Stimulated activated CD8-positive, alpha-beta memory T cell treated with anti-CD3 and anti-CD28 coated beads, Interleukin-4, amount 100 ng/mL, for 1 hour (primary cell): ENCODE measurements at regions not wholly inside any gene's neighbourhood (a gene's known extent, or its start where the extent isn't known, plus 50 kb on each side); places are given as distances from the start of the nearest gene placed in this dataset.

Experiments
- DNase-seq, 2 donors: peaks; one replicate each; pipeline ENCODE4 v3.0.0-alpha.2; 2020; ENCODE audit warnings: low read depth in 2 of 2, low spot score in 1 of 2

DNA sequence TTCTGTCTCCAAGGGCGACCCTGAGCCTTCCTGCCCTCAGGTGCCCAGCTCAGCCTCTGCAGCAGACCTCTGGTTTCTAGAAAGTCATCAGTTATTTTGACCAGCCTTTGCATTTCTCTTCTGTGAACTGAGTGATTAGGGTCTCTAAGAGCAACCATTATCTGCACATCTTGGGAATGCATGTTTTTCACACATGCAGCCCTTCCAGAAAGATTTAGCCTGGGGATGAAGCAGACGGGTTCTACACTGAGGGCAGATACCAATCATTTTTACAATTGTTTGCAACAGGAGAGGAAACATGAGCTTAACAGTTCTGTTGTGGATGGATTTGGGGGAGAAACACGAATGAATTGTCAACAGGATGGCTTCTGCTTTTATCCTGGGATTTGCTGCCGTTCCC lies 90.1 kb upstream of the PITX1 start:
- no peak for DNase-seq

- no peak for DNase-seq
Measured at GRCh38 chr5:135122797-135123196, 88.8 kb upstream of the PITX1 start.

DNA sequence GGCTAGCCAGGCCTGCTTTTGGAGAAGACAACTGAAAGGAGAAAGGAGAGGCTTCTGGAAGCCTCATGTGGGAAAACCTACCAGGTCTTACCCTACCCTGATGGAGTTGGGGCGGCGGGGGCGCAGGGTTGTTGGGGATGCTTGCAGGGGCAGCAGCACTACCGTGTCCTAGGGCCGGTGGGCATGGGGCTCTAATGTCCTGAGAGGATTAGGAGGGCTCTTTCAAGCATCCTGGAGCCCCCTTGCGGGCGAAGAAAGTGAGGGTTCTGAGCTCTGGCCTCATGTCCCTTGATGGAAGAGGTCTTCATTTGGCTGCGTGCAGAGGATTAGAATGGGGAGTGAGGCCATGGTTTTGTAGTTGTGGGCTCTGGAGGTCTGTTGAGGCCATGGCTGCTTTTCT lies 86.9 kb upstream of the PITX1 start:
- DNase-seq, result no peak

DNA sequence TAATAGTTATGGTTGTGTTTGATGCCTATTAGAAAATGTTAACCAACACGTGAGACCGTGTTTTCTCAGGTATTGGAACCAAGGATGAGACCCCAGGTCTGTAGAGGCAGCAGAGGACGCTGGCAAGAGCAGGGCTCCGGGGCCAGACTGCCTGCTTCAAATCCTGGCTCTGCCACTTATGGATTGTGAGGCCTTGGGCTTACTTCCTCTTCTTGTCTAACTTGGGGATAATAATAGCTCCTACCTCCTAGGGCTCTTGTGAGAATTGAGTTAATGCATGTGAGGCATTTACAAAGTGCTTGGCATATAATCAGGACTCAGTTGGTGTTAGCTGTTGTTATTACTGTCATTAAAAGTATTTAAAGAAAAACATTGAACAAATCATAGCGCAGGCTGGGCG lies 85.5 kb upstream of the PITX1 start:
- DNase-seq, result no peak

GRCh38 chr5:135117590-135117989 lies 83.6 kb upstream of the PITX1 start:
- no peak for DNase-seq

DNA sequence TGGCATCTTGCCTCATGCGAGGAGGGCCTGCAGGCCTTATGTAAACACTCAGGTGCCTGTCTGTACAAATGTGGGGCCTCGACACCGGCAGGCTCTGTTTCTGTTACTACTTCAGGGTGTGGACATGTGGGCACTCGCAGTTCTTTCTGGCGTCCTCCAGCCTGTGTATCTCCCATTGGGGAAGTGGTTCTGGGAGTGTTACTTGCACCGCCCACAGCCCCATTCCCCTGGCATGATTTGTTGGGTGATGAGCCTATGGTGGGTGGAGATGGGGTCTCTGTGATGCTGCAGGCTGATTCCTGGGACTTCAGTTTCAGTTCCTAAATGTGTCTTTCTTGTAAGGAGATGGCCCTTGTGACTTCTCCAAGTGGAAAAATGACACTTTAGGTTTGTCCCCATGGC lies 82.1 kb upstream of the PITX1 start:
- DNase-seq, result no peak

DNA sequence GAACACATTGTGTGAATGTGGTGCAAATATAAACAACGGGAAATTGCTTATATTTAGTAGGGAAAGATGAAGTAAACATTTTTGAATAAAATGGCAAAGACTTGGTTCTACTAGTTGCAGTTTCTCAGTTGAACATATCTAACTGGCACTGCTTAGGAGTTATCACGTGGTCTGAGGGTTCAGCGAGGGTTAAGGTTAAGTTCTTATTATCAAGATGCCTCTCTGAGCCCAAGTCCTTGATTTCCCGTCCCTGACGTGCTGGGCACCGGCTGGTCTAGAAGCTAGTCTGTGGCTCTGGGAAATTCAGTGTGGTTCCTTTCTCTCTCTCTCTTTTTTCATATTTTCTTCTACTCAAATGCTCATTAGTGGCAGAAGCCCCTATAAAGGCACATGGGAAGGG lies 81.6 kb upstream of the PITX1 start:
- DNase-seq, result no peak

- DNase-seq, result no peak
Measured at GRCh38 chr5:135114759-135115158, 80.7 kb upstream of the PITX1 start.

DNA sequence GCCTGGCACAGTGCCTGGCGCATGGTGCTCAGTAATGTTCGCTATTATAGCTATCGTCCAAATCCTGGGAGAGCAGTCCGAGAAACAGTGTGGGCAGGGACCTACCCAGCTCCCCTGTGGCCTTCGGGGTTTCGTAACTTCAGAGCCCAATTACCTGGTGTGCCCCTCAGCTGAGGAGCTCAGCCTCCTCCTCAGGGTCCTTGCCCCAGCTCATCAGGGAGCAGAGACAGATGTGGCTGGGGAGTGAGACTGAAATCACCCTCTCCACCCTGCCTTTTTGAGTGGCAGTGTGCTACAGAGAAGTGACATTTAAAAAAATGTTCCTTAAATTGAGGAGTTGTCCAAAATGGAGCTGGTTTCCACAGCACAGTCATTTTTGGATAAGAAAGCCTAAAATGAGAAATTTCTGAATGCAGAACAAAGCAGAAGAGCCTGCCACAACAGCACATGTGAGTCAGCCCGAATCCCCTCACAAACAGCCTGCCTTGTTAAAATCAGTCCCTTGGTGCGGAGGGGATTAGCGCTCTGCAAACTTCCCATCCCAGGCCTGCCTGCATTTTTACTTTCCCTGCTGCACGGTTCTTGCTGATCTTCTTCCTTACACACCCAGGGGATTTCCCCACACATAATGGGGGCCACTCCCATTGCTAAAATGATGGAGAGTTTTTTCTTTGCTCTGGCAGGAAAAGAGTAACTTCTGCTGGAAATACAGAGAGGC lies 78.1 kb upstream of the PITX1 start:
- DNase-seq, result no peak

DNA sequence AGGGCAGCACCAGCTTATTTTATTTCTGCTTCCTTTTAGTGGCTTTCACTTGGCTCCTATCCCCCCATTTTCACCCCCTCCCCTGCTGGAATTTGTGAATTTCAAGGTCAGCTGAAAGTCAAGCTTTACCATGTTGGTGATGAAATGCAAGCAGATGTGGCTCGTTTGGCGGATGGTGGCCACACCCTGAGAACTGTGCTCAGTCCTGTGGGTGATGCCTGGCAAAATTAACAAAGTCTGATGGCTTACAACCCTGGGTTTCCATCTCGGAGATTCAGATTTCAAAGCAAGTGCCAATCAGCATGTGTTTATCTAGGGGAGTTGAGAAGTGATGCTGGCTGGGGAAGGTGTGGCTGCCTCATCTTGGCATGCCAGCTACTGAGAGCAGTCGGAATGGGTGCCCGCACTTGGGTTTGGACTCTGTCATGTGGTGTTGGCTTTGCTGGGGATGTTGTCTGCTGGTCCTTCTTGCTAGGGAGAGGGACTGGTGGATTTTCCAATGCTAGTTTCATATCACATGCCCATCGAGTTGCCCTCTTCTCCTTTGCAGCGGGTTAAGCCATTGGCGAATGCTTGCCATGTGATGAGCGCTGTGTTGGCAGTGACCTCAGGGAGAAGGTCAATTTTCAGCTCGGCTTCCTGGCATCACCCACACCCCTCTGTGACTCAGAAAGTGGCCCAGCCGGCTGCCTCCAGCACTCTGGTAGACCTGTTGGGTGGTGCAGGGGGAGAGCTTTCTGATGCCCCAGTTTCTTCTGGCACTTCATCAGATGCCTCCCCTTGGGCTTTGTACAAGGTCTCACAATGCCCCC lies 77.0 kb upstream of the PITX1 start:
- no peak for DNase-seq

DNA sequence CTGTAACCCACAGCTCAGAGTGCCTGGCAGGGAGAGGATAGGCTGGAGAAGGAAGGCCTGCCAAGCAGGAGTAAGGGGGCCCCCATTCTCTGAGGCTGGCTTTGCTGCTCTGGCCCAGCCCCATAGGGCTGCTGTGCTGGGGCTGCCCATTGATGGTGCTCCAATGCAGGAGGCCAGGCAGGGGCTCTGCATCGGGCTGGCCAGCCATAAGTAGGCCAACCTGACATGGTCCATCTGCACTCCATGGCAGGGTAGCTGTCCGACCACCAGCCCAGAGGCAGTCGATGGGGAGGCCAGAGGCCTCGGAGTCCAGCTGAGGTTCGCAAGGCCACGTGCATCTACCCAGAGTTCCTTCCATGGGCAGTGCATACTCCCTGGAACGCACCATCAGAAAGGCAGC lies 75.0 kb upstream of the PITX1 start:
- DNase-seq, result no peak

DNA sequence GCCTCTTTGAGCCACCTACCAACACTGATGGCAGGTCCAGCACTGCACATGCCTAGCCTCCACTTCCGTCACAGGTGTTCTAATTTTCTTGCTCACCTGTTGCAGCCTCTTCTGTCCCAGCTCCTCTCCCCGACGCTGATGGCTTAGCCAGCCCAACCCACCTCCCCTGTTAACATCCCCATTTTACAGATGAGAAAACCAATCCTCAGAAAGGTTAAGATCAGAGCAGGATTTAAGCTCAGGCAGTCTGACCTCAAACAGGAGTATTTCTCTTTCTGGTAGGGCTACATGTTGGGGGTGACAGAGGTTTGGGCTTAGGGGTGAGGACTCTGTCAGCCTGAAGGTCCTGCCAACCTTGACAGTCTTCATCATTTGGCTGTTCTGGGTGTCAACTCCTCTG lies 74.5 kb upstream of the PITX1 start:
- DNase-seq, result no peak

DNA sequence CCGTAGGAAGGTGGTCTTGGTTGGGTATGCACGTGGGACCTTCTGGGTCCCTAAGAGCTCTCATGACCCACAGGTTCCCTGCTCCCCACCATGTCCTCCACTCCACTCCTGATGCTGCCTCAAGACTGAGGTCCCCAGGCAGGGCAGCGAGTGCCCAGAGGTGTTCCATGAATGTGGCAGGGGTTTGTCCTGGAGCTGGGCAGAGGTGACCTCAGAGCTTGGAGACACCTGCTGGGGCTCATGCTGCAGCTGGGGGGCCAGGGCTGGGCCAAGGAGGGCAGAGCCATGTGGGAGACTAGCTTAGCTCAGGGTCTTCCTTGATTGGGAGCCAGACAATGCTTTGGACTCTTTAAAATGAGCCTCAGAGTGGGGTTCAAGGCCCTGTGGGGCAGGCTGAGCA lies 74.0 kb upstream of the PITX1 start:
- no peak for DNase-seq

DNA sequence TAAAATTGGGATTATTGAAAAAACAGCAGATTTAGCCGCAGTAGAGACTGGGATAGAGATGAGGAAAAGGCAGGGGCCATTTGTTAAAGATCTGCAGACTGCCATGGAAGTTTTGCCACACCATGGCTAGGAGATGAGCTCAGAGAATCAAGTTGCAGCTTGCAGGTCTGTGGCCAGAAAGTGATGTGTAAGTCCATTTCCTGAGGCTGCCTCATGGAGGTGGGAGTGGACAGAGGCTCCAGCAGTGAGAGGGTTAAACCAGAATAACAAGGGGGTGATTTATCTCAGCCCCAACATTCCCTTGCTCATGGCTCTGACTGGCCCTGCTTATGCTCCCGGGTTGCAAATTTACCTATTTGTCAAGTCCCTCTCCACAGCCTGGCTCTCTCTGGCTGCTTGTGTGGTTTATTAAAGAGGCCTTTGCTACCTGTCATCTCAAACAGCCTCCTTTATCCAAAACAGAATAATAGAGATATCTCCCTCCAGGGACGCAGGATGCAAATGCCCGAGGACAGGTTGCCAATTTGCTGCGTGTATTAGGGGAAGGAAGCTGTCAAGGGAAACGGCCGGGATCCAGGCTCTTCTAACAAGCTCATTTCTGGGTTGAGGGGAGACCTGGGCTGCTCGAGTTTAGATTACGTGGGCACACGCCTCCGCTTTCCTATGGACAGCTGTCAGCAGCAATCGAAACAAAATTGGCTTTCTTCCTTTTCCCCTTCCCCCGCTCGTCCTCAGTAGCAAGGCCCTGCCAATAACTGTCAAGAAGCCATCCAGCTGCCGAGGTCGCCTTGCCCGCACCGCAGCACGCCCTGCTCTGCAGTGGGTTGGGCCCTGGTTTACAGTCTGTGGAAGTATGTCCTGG lies 72.8 kb upstream of the PITX1 start:
- no peak for DNase-seq

- no peak for DNase-seq
Measured at GRCh38 chr5:135106136-135106535, 72.1 kb upstream of the PITX1 start.

DNA sequence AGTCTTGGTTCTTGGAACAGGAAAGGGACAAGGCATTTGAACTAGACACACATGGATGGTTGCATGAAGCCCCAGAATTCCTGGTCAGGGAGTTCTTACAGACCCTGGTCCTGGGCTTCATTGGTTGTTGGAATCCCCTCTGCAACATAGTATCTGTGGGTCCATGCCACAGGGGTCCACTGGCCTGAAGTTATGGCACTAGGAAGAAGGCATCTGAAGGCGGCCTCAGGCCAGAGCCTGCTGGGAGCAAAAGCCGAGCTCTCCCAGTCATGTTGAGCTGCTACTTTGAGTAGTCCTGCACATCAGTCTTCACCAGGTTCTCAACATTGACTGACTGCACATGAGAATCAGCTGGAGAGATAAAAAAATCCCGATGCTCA lies 71.1 kb upstream of the PITX1 start:
- DNase-seq, result no peak

- no peak for DNase-seq
Measured at GRCh38 chr5:135103575-135103853, 69.5 kb upstream of the PITX1 start.

DNA sequence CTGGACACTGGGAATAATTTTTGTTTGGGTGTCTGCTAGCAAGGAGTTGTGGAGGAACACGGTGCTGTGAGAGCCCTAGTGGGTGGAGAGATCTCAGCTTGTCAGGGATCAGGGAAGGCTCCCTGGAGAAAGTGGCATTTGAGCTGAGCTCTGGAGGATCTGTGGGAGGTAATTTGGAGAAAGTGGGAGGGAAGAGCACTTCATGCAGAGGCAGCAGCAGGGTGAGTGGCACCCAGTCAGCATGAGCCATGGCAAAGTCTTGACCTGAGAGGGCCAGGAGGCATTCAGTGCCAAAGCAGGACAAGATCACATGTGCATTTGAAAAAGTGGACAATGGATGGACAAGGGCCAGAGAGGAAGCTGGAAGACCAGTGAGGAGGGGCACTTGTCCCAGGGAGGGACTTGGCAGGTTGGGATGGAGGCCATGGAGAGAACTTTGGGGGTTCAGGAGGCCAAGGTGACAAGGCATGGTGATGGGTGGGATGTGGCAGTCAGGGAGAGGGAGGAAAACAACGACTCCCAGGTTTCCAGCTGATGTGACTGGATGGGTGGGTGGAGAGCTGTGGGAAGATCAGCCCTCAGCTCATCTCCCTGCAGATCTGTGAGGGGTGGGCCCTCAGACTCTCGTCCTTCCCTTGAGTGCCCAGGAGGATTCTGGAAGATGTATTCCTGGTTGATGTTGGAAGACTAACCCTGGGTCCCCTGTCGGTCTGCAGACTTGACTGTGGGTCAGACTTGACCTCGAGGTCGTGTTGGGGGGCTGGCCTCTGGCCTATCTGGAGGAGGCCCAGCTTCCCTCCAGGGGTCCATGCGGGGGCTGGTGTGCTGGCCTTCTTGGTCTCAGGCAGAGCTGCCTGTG lies 68.9 kb upstream of the PITX1 start:
- DNase-seq, result no peak

GRCh38 chr5:135100431-135100830 lies 66.4 kb upstream of the PITX1 start:
- DNase-seq, result no peak

GRCh38 chr5:135100011-135100410 lies 66.0 kb upstream of the PITX1 start:
- DNase-seq, result no peak

- no peak for DNase-seq
Measured at GRCh38 chr5:135097390-135097789, 63.4 kb upstream of the PITX1 start.
